Glutamatergic neuron (in vitro differentiated cells): ENCODE measurements at regions not wholly inside any gene's neighbourhood (a gene's known extent, or its start where the extent isn't known, plus 50 kb on each side); places are given as distances from the start of the nearest gene placed in this dataset.

Experiments used
- DNase-seq: peaks from one replicate; pipeline ENCODE4 v3.0.0; 2022
- H3K27ac Mint-ChIP-seq: one replicate; pipeline ENCODE4 v1.8.0; 2020; ENCODE audit warnings: mild to moderate bottlenecking, mixed read lengths, inconsistent platforms; ENCODE audit not compliant: unreplicated experiment
- H3K27me3 Mint-ChIP-seq: one replicate; pipeline ENCODE4 v1.8.0; 2020; ENCODE audit warnings: mild to moderate bottlenecking, moderate library complexity, mixed read lengths, inconsistent platforms; ENCODE audit not compliant: unreplicated experiment
- H3K36me3 Mint-ChIP-seq: one replicate; pipeline ENCODE4 v1.8.0; 2020; ENCODE audit warnings: mild to moderate bottlenecking, mixed read lengths, inconsistent platforms; ENCODE audit not compliant: unreplicated experiment
- H3K4me1 Mint-ChIP-seq: one replicate; pipeline ENCODE4 v1.8.0; 2020; ENCODE audit warnings: mild to moderate bottlenecking, low read depth, mixed read lengths, inconsistent platforms; ENCODE audit not compliant: unreplicated experiment
- H3K4me3 Mint-ChIP-seq: one replicate; pipeline ENCODE4 v1.8.0; 2020; ENCODE audit warnings: mild to moderate bottlenecking, mixed read lengths, inconsistent platforms; ENCODE audit not compliant: unreplicated experiment
- H3K9me3 Mint-ChIP-seq: one replicate; pipeline ENCODE4 v1.8.0; 2020; ENCODE audit warnings: mild to moderate bottlenecking, moderate library complexity, mixed read lengths, inconsistent platforms; ENCODE audit not compliant: unreplicated experiment
- TF ChIP-seq, protein P1 (sequence below): fragments of 200-600 bp; sonication (generic); IDR thresholded peaks from one replicate; pipeline ENCODE4 v1.5.0; 2021; ENCODE audit not compliant: partially characterized antibody, unreplicated experiment

DNA sequence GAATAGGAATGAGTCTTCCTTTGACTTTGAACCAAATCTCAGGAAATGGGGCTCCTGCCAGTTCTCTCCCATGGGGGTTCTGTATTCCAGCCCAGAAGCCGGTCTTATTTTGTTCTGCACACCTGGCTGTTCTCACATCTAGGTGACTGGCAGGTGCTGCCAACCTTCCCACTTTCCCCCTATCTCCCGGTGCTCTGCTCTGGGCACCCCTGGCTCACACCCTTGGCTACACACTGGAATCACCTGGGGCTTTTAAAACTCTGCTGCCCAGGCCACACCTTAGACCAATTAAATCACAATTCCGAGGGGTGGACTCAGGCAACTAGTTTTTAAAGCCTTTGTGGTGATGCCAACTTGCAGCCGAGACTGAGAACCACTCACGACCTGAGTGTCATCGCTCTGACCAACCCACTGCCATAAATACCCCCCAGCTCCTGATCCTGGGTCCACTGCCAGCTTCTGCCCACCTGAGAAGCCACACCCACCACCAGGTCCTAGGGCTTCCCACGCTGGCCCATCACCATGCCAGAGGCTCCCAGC lies 69.2 kb downstream of the KCNF1 start:
- DNase-seq = no peak
- H3K4me1 Mint-ChIP-seq = peaks cover 52% of the 10 kb centered on the region
- TF ChIP-seq, protein P1, sequence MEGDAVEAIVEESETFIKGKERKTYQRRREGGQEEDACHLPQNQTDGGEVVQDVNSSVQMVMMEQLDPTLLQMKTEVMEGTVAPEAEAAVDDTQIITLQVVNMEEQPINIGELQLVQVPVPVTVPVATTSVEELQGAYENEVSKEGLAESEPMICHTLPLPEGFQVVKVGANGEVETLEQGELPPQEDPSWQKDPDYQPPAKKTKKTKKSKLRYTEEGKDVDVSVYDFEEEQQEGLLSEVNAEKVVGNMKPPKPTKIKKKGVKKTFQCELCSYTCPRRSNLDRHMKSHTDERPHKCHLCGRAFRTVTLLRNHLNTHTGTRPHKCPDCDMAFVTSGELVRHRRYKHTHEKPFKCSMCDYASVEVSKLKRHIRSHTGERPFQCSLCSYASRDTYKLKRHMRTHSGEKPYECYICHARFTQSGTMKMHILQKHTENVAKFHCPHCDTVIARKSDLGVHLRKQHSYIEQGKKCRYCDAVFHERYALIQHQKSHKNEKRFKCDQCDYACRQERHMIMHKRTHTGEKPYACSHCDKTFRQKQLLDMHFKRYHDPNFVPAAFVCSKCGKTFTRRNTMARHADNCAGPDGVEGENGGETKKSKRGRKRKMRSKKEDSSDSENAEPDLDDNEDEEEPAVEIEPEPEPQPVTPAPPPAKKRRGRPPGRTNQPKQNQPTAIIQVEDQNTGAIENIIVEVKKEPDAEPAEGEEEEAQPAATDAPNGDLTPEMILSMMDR = no peak
- peaks cover 14% of the 10 kb centered on the region for H3K9me3 Mint-ChIP-seq
- H3K36me3 Mint-ChIP-seq = no peaks in the 10 kb centered on the region
- H3K27me3 Mint-ChIP-seq = peaks cover 13% of the 10 kb centered on the region
- H3K4me3 Mint-ChIP-seq = no peak overlapping the region
- no peak overlapping the region for H3K27ac Mint-ChIP-seq

GRCh38 chr2:10981451-10981850 lies 69.7 kb downstream of the KCNF1 start:
- no peaks in the 10 kb centered on the region for H3K36me3 Mint-ChIP-seq
- H3K9me3 Mint-ChIP-seq = peaks cover 14% of the 10 kb centered on the region

GRCh38 chr2:10981941-10982431 lies 70.3 kb downstream of the KCNF1 start:
- H3K36me3 Mint-ChIP-seq = no peaks in the 10 kb centered on the region
- H3K4me1 Mint-ChIP-seq = peaks cover 48% of the 10 kb centered on the region
- H3K27me3 Mint-ChIP-seq = peaks cover 13% of the 10 kb centered on the region
- TF ChIP-seq, protein P1 = no peak
- DNase-seq = no peak
- H3K4me3 Mint-ChIP-seq = no peak overlapping the region
- H3K9me3 Mint-ChIP-seq = peaks cover 14% of the 10 kb centered on the region
- H3K27ac Mint-ChIP-seq = peak overlapping the region; percentile 96

More at GRCh38 chr2:10981451-10981850, 69.7 kb downstream of the KCNF1 start:
- no peak overlapping the region for H3K27ac Mint-ChIP-seq
- H3K4me3 Mint-ChIP-seq = no peak overlapping the region
- H3K4me1 Mint-ChIP-seq = peaks cover 52% of the 10 kb centered on the region
- H3K27me3 Mint-ChIP-seq = peaks cover 13% of the 10 kb centered on the region
- DNase-seq = no peak
- TF ChIP-seq, protein P1 = no peak

- H3K4me3 Mint-ChIP-seq = peak overlapping the region; percentile 86
- no peaks in the 10 kb centered on the region for H3K36me3 Mint-ChIP-seq
- peaks cover 13% of the 10 kb centered on the region for H3K27me3 Mint-ChIP-seq
- TF ChIP-seq, protein P1 = no peak
- peak overlapping the region; percentile 96 for H3K27ac Mint-ChIP-seq
- peaks cover 42% of the 10 kb centered on the region for H3K4me1 Mint-ChIP-seq
- peak; percentile 87 for DNase-seq
- H3K9me3 Mint-ChIP-seq = peaks cover 14% of the 10 kb centered on the region
These were observed 71.4 kb downstream of the KCNF1 start for GRCh38 chr2:10982931-10983701.

GRCh38 chr2:10983711-10984110 lies 72.0 kb downstream of the KCNF1 start:
- Mint-ChIP-seq H3K36me3 (no peaks in the 10 kb centered on the region), H3K4me1 (peaks cover 41% of the 10 kb centered on the region), H3K27me3 (peaks cover 13% of the 10 kb centered on the region), H3K4me3 (peak overlapping the region; percentile 20), H3K27ac (peak overlapping the region; percentile 96), H3K9me3 (peaks cover 14% of the 10 kb centered on the region)
- DNase-seq = peak; percentile 38
- TF ChIP-seq, protein P1 = no peak
